Stromal cell of bone marrow (primary cell): ENCODE measurements at regions not wholly inside any gene's neighbourhood (a gene's known extent, or its start where the extent isn't known, plus 50 kb on each side); places are given as distances from the start of the nearest gene placed in this dataset.
"Not testable (repeated sequence)": the region's sequence is repeated elsewhere in the genome, so short reads cannot be mapped to it uniquely, and the experiment has no call there.

ENCODE experiments used
- DNase-seq: peaks from one replicate; pipeline ENCODE4 v3.0.0-alpha.2; 2012; ENCODE audit warnings: low read depth

- not testable (repeated sequence) for DNase-seq
These were observed 461.0 kb downstream of the RPIA start for GRCh38 chr2:89152501-89152900.

- DNase-seq = not testable (repeated sequence)
These were observed 461.7 kb downstream of the RPIA start for GRCh38 chr2:89153210-89153609.

- DNase-seq = not testable (repeated sequence)
These were observed 462.8 kb downstream of the RPIA start for GRCh38 chr2:89154247-89154682.

GRCh38 chr2:89160306-89160705 is 468.8 kb downstream of the RPIA start:
- DNase-seq = not testable (repeated sequence)

DNA sequence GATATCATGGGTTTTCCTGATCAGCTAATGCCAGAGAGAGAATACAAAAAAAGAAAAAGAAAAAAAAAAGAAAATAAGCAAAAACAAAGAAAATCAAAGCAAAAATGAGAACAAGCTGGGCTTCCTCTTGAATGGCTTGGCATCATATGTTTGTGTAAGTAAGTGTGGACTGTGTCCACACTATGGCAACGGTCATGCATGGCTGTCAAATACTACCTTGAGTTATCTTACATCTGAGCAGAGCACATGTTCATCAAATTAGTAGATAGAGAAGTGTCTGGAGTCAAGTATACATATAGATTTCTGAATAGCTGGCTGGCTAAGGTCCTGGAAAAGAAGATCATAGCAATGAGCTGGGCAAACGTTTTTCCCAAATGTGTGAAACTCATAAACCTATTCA is 470.2 kb downstream of the RPIA start:
- DNase-seq = not testable (repeated sequence)

GRCh38 chr2:89170506-89171173 is 479.2 kb downstream of the RPIA start:
- DNase-seq = peak; percentile 25

GRCh38 chr2:89171174-89171519 is 479.7 kb downstream of the RPIA start:
- DNase-seq = not testable (repeated sequence)

DNA sequence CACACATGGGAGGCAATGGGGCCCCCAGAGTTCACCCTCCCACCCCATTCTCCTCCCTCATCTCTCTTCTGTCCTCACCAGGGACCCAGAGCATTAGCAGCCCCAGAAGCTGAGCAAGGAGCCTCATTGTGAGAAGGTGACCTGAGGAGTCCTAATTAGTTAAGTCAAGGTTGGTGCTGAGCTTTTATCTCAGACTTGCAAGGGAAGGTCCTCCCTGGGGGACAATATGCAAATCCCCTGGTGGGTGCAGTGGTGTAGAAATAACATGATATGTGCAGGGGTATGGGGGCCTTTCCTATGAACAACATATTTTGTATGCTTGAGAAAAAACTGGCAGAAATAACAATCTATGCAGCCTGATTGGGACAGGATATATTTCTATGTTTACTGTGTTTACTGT is 485.5 kb downstream of the RPIA start:
- DNase-seq = not testable (repeated sequence)

- DNase-seq = not testable (repeated sequence)
These were observed 490.7 kb downstream of the RPIA start for GRCh38 chr2:89182221-89182620.

DNA sequence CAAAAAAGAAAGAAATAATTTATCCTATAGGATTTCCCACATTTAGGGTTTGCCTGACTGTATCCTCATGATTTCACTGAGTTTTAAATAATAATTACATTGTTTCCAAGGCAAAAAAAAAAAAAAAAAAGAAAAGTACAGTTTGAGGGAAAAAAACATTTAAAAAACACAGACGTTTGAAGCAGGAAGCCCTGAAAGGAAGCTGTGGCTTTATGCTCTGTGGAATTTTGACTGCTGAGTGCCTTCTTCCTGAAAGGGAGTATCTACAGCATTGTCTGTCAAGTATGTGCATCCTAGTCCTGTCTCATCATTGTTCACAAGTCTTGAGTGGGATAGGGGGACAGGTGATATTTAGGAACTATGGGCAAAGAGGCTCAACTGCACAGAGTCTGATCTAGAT is 493.3 kb downstream of the RPIA start:
- not testable (repeated sequence) for DNase-seq

- DNase-seq = not testable (repeated sequence)
These were observed 504.3 kb downstream of the RPIA start for GRCh38 chr2:89195636-89196251.

DNA sequence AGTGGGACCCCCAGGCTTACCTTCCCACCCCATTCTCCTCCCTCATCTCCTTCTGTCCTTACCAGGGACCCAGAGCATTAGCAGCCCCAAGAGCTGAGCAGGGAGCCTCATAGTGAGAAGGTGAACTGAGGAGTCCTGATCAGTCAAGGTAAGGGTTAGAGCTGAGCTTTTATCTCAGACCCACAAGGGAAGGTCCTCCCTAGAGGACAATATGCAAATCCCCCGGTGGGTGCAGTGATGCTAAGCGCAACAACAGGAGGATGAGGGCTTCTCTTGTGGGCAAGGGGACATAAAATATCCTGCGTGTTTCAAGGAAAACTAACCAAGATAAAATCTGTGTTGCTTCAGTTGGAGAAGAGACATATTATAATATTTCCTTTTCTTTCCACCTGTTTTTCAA is 505.2 kb downstream of the RPIA start:
- not testable (repeated sequence) for DNase-seq

DNA sequence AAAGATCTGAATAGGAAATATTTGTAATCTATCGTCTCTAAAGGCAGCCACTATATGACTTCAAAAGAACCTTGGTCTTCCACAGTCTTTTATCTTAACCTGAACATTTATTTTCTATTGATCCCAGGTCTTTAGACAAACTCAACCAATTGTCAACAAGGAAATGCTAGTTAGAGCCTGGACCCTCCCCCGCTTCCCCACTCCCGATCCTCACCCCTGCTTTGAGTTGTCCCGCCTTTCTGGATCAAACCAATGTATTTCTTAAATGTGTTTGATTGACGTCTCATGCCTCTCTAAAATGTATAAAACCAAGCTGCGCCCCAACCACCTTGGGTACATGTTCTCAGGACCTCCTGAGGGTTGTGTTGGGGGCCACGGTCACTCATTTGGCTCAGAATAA is 506.6 kb downstream of the RPIA start:
- not testable (repeated sequence) for DNase-seq

DNA sequence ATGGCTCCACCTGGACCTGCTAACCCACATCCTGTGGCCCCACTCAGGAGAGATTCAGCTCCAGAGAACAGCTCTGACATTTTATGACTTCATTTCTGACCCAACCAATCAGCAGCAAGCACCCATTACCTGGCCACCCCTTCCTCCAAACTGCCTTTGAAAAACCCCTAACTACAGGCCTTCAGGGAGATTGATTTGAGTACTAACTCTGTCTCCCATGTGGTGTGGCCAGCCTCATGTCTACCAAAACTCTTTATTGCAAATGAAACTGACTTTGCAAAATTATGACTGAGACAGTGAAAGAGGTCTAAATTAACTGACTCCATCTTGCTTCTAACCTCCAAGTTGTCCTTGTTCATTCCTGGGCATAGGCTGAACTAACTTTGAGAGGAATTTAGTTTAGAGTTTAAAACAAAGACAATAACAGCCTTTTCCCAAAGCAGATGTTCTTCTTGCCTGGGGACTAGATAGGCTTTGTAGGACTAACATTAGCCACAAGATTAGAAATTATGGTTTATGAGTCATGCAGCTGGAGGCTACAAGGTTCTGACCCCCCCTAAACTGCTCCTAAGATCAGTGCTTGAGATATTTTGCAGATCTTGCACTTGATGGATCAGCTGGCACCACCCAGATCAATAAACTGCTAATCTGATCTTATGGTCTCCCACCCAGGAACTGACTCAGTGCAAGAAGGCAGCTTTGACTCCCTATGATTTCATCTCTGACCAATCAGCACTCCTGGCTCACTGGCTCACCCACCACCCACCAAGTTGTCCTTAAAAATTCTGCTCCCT is 508.2 kb downstream of the RPIA start:
- DNase-seq = not testable (repeated sequence)

DNA sequence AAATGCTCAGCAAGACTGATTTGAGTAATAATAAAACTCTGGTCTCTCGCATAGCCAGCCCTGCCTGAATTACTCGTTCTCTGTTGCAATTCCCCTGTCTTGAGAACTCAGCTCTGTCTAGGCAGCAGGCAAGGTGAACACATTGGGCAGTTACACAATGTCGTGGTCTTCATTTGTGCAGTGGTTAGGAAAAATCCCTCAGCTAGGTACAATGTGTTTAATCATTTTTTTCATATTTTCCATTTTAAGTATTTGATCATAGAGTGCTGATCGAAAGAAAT is 508.7 kb downstream of the RPIA start:
- DNase-seq = not testable (repeated sequence)

DNA sequence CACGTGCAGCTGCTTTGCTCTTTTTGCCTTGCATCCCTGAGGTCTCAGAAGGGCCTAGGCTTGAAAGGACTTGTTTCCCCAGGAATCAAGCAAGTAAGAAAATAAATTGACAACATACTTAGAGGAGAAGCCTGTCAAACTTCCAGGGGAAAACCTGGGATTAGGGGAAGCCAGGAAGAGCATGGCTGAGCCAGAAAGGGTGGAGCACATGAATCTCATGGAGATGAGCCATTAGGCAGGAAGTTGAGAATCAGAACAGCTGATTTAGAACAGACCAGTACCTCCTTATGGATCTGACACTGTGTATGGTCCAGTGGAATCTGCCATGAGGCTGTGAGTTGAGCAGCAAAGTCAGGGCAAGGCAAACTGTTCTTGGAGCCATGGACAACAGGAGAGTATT is 511.0 kb downstream of the RPIA start:
- DNase-seq = not testable (repeated sequence)

DNA sequence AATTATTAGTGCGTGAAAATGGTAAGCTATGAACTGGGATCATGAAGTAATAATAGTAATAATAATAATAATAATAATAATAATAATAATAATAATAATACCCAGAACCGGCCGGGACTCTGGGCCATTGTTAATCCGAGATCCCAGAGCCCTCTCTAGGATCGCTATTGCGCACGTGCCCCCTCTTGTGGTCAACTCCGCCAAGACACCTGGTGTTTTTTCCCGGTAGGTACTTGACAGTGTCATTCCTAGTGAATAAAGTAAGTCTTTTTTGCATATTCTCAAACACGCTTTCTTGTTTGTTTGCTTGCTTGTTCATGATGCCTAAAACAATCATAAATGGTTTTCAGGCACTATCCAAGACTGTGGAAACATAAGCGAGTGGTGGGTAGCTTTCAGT is 513.7 kb downstream of the RPIA start:
- not testable (repeated sequence) for DNase-seq

- DNase-seq = peak; percentile 94
These were observed 516.9 kb downstream of the RPIA start for GRCh38 chr2:89208144-89208932.

GRCh38 chr2:89213151-89213550 is 521.7 kb downstream of the RPIA start:
- DNase-seq = not testable (repeated sequence)

DNA sequence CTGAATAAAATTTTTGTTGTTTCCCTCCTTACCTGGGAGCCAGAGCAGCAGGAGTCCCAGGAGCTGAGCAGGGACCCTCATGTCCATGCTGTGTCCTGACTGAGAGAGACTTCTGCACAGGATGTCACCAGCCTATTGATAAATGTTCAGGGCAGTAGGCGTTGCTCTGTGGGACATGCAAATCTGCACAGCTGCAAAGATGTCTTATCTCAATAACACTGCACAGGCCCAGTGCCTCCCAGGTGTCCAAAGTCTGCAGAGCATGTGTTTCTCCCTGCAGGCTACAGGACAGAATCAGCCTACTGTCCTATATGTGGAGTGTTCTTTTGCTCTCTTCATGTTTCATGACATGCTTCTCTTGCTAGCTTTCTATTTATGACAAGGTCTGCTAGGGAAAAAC is 522.3 kb downstream of the RPIA start:
- DNase-seq = not testable (repeated sequence)

- not testable (repeated sequence) for DNase-seq
These were observed 530.0 kb downstream of the RPIA start for GRCh38 chr2:89221474-89221873.

- DNase-seq = not testable (repeated sequence)
These were observed 530.7 kb downstream of the RPIA start for GRCh38 chr2:89222063-89222732.
